Occipital lobe (tissue), 1 donor: ENCODE measurements at regions not wholly inside any gene's neighbourhood (a gene's known extent, or its start where the extent isn't known, plus 50 kb on each side); places are given as distances from the start of the nearest gene placed in this dataset.
"Not testable (repeated sequence)": the region's sequence is repeated elsewhere in the genome, so short reads cannot be mapped to it uniquely, and the experiment has no call there.

Source experiments
- DNase-seq: peaks from one replicate; lab custom pipeline; 2025; lab: John Stamatoyannopoulos, UW

GRCh38 chr5:97478483-97478882, 295.4 kb upstream of the RIOK2 start:
- no peak for DNase-seq

GRCh38 chr5:97480313-97480712, 297.3 kb upstream of the RIOK2 start:
- no peak for DNase-seq

DNA sequence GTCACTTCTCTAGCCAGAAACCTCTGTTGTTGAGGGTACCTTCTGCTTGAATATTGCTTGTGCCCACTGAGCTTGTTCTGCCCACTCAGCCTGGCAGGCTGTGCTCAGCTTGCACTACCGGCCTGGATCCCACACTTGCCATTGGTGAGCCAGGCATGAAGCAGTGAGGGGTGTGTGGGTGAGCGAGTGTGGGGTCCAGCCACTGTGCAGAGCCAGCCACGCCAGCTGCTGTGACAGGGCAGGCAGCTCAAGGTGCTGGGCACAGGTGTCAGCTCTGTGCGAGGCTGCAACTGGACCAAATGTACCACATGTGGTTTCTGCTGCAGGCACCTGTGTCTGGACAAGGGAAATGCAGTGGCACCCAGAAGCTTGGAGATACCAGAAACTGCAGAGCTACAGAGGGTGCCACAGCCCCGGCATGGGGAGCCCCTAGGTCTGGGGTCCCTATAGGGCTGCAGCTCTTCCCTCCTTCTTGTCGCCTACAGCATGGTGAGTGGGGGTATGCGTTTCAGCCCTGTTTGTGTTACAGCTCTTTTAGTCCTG, 305.1 kb upstream of the RIOK2 start:
- DNase-seq, result no peak

DNA sequence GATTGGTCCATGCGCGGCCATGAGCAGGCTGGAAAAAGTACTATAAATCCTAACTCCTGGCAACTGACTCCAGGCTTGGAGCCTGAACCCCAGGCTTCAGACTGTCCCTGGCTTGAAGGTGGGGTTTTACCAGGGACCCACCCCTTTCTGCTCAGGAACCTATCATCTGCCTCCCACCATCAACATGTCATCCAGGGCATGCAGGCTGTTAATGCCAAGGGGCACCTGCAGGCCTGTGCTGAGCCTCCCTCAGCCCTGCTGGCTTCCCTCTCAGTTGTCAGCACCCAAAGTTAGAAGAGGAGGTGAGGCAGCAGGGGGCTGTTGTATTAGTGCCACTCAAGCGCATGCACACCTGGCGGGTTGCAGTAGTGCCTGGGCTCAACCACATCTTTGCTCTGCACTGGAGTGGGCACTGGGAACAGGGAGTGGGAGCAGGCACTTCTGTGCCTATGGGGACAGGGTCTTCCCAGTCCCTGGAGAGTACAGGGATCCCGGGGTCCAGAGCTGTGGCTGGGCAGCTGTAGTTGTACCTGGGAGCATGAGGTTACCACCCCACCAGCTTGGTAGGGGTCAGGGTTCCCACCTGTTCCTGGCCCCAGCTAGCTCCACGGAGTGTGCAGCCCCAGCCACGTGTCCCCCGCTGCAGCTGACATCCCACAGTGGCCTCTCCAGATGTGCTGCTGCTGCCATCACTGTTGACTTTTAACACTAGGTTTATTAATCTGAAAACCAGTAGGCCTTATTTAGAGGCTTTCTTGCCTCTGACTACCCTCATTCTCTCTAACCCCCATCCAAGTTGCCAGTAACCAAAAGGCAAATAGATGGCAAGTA, 306.2 kb upstream of the RIOK2 start:
- DNase-seq, result no peak

- DNase-seq, result no peak
Observed at GRCh38 chr5:97494465-97494864, 311.4 kb upstream of the RIOK2 start.

DNA sequence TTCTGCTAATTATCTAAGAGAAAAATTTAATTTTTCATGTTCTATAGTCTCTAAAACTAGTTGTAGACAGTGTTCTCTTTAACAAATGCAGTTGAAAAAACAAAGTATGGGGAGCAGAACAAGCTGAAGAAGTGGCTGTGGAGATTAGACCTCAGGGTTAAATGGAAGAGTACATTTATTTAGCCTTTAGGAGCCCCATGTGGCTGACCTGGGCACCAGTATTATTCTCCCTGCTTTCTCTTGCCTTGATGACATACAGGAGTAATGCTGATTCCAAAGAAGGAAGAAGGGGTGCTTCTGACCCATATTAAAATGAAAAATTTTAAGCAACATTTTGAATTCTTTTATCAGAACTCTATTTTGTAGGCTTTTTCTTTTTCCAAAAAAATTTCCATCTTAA, 312.3 kb upstream of the RIOK2 start:
- no peak for DNase-seq

- no peak for DNase-seq
Observed at GRCh38 chr5:97496037-97496436, 313.0 kb upstream of the RIOK2 start.

DNA sequence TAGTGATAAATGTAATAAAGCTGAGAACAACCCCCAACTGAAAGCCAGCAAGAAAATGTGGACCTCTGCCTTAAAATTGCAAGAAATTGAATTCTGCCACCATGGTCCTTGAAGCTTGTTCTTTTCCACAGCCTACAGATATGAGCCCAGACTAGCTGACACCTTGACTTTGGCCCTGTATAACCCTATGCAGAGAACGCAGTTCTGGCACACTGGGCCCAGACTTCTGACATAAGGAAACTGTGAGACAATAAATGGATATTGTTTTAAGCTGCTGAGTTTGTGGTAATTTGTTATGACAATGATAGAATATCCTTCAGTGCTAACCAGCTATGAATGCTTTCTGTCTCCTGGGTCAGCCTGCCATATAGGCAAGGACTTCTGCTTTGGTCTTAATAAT, 315.6 kb upstream of the RIOK2 start:
- no peak for DNase-seq

DNA sequence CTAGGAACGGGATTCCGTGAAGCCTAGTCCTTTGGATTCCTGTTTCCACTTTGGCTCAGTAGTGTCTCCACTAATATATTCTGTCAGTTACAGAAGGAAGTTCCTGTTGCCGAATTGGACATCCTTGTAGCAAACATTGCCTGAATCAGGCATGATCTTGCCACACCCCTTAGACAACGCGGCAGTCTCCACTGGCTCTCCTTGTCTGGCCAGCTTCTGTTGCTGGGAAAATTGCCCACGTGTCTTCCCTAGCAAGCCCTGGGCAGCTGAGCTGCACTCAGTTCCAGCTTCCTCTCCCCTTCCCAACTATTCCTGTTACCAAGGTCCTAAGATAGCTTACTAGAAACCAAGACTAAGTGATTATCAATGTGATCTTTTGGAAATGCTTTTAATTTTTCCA, 316.6 kb upstream of the RIOK2 start:
- no peak for DNase-seq

DNA sequence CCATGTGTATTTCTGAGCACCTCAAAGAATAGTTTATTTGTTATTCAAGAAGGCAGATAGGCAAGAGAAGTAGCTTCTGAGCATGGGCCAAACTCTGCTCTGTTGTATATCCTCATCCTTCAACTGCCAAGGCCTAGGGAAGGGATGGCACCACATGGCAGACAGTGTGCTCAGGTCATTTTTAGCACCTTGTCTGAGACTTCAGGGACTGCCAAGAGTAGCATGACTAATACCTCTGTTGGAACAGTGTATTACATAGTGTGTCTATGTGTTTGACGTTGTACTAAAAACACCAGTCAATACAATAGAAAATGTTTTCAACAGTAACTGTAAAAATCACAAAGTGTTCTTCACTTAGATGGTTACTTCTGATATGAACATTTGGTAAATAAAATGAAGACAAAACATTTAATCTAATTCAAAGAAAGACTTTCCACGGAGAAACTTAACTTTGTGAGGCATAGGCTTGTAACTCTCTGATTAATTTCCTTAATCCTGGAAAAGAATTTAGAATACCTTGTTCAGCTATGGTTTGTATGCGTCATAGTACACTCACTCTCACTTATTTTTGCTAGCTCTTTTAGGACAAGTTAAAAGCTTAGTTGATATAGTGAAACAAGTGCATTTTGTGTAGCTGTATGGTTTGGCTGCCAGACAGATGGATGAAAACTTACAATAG, 318.4 kb upstream of the RIOK2 start:
- peak; percentile 29 for DNase-seq

GRCh38 chr5:97501965-97502305, 318.9 kb upstream of the RIOK2 start:
- no peak for DNase-seq

- no peak for DNase-seq
Observed at GRCh38 chr5:97508864-97509263, 325.8 kb upstream of the RIOK2 start.

- not testable (repeated sequence) for DNase-seq
Observed at GRCh38 chr5:97519565-97519964, 336.5 kb upstream of the RIOK2 start.

- DNase-seq, result not testable (repeated sequence)
Observed at GRCh38 chr5:97523336-97523735, 340.3 kb upstream of the RIOK2 start.

GRCh38 chr5:97525780-97526179, 342.7 kb upstream of the RIOK2 start:
- DNase-seq, result no peak

- no peak for DNase-seq
Observed at GRCh38 chr5:97528941-97529340, 345.9 kb upstream of the RIOK2 start.

- no peak for DNase-seq
Observed at GRCh38 chr5:97529354-97529985, 346.4 kb upstream of the RIOK2 start.

- no peak for DNase-seq
Observed at GRCh38 chr5:97531549-97531948, 348.5 kb upstream of the RIOK2 start.

GRCh38 chr5:97534166-97534565, 351.1 kb upstream of the RIOK2 start:
- DNase-seq, result no peak

GRCh38 chr5:97536683-97537082, 353.6 kb upstream of the RIOK2 start:
- DNase-seq, result no peak

DNA sequence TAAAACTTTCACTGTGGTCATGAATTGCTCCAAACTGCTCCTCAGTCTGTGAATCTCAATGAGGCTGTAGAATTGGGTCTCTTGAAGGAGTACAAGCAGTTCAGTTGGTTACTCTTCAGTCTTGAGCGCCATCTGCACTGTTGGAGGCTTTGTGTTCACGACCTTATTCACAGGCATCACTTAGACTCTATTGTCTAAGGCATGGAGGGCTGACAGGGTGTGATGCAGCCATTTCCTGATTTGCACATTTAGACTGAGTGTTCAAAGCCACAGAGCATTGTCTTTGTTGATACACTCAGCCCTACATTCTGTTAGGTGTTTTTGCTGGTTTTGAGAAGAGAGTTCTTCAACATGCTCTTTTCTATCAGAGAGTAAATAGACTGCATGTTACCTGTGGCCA, 355.9 kb upstream of the RIOK2 start:
- no peak for DNase-seq

DNA sequence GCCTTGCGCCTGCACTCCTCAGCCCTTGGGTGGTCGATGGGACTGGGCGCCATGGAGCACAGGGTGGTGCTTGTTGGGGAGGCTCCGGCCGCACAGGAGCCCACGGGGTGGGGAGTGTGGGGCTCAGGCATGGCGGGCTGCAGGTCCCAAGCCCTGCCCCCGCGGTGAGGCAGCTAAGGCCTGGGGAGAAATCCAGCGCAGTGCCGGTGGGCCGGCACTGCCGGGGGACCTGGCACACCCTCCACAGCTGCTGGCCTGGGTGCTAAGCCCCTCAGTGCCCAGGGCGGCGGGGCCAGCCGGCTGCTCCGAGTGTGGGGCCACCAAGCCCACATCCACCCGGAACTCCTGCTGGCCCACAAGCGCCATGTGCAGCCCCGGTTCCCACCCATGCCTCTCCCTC, 358.8 kb upstream of the RIOK2 start:
- DNase-seq, result no peak

DNA sequence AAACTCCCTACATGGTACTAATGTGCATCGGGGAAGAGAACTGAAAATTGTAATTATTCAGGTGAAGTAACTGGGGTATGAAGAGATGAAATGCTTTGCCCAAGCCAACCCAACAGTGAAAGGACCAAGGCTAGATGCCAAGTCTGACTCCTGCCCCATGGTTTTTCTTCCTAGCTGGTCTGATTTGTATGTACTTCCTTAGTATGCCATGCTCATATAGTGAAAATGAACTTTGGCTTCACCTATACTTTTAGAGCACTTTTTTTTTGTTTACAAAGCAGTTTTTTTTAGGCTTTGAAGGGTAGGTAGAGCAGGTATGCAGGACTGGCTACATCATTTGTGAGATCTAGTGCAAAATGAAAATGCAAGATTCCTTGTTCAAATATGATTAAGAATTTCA, 359.4 kb upstream of the RIOK2 start:
- no peak for DNase-seq
